ENCODE measurements at regions not wholly inside any gene's neighbourhood (a gene's known extent, or its start where the extent isn't known, plus 50 kb on each side); places are given as distances from the start of the nearest gene placed in this dataset.

GRCh38 chr2:129711816-129712675 lies 267.4 kb upstream of the RAB6C start:
- TF ChIP-seq EZH2 (IDR thresholded peaks at IDR 0.05; ENCODE audit: borderline replicate concordance, low read depth, low read length, poor library complexity, severe bottlenecking), result no peak
- TF ChIP-seq, protein P1, sequence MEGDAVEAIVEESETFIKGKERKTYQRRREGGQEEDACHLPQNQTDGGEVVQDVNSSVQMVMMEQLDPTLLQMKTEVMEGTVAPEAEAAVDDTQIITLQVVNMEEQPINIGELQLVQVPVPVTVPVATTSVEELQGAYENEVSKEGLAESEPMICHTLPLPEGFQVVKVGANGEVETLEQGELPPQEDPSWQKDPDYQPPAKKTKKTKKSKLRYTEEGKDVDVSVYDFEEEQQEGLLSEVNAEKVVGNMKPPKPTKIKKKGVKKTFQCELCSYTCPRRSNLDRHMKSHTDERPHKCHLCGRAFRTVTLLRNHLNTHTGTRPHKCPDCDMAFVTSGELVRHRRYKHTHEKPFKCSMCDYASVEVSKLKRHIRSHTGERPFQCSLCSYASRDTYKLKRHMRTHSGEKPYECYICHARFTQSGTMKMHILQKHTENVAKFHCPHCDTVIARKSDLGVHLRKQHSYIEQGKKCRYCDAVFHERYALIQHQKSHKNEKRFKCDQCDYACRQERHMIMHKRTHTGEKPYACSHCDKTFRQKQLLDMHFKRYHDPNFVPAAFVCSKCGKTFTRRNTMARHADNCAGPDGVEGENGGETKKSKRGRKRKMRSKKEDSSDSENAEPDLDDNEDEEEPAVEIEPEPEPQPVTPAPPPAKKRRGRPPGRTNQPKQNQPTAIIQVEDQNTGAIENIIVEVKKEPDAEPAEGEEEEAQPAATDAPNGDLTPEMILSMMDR (conservative IDR thresholded peaks at IDR 0.05; ENCODE audit: low read depth, low read length), result no peak

All from A673 (cell line).